Spleen (tissue), 11 donors: ENCODE measurements at regions not wholly inside any gene's neighbourhood (a gene's known extent, or its start where the extent isn't known, plus 50 kb on each side); places are given as distances from the start of the nearest gene placed in this dataset.

Source experiments
- DNase-seq: peaks from one replicate; pipeline ENCODE4 v3.0.0-alpha.2; 2020
- H3K27ac ChIP-seq, 8 donors: fragments of 200-600 bp; sonication (generic) in 7 of 8; 1 replicate in 4 of 8; 2 replicates in 4 of 8; pipeline versions ENCODE4 v1.5.0 to v1.8.0; 2016 to 2021; ENCODE audit warnings: inconsistent platforms in 4 of 8, mild to moderate bottlenecking in 4 of 8, moderate library complexity in 1 of 8
- H3K27me3 ChIP-seq, 7 donors: fragments of 200-600 bp; sonication (generic) in 6 of 7; replicated peaks in 1 of 7; 1 replicate in 4 of 7; 2 replicates in 3 of 7; pipeline versions ENCODE4 v1.5.0 to v1.8.0; 2016 to 2021; ENCODE audit warnings: inconsistent platforms in 3 of 7, mild to moderate bottlenecking in 1 of 7
- H3K36me3 ChIP-seq, 6 donors: fragments of 200-600 bp; sonication (generic) in 5 of 6; 1 replicate in 4 of 6; 2 replicates in 2 of 6; pipeline versions ENCODE4 v1.5.0 to v1.8.0; 2016 to 2021; ENCODE audit warnings: inconsistent platforms in 2 of 6
- H3K4me1 ChIP-seq, 6 donors: fragments of 200-600 bp; sonication (generic) in 5 of 6; 1 replicate in 3 of 6; 2 replicates in 3 of 6; pipeline versions ENCODE4 v1.5.0 to v1.8.0; 2016 to 2021; ENCODE audit warnings: inconsistent platforms in 3 of 6
- H3K4me3 ChIP-seq, 8 donors: fragments of 200-600 bp; sonication (generic) in 7 of 8; 1 replicate in 4 of 8; 2 replicates in 4 of 8; pipeline versions ENCODE4 v1.5.0 to v1.8.0; 2016 to 2021; ENCODE audit warnings: inconsistent platforms in 4 of 8, mild to moderate bottlenecking in 4 of 8, moderate library complexity in 2 of 8
- H3K9me3 ChIP-seq, 8 donors: fragments of 200-600 bp; sonication (generic) in 7 of 8; 1 replicate in 4 of 8; 2 replicates in 4 of 8; pipeline versions ENCODE4 v1.5.0 to v1.8.0; 2016 to 2021; ENCODE audit warnings: inconsistent platforms in 4 of 8
- POLR2A ChIP-seq, 3 donors: fragments of 450-650 bp; IDR thresholded peaks; one replicate each; pipeline ENCODE4 v1.5.1; 2017; ENCODE audit warnings: antibody characterized with exemption in 3 of 3, mild to moderate bottlenecking in 1 of 3
- POLR2AphosphoS5 ChIP-seq, 3 donors: sonication (generic); formaldehyde crosslinking; IDR thresholded peaks; one replicate each; pipeline ENCODE4 v1.5.1; 2017; ENCODE audit warnings: antibody characterized with exemption in 3 of 3
- WGBS, 5 donors: extraction: QIAGEN DNeasy Blood & Tissue Kit in 3 of 5; methylation state at CpG; one replicate each; pipeline versions ENCODE4 v1.1.5 to v1.1.7; 2013 to 2018; 5-methylcytosine and 5-hydroxymethylcytosine counted together
- intact Hi-C: fragments of 100-400 bp; cut with DNase I; formaldehyde crosslinking; loops from one replicate; pipeline ENCODE4 v1.15.0; 2023; ENCODE audit warnings: low total_unique reads
- TF ChIP-seq, protein P1 (sequence below), 11 experiments: fragments of 200-600 bp in 7 of 11; fragments of 450-650 bp in 4 of 11; sonication (generic) in 4 of 11; IDR thresholded peaks in 8 of 11; conservative IDR thresholded peaks in 3 of 11; 1 replicate in 7 of 11; 2 replicates in 4 of 11; pipeline versions ENCODE4 v1.4.0 to v1.8.0; 2016 to 2021; ENCODE audit warnings: antibody characterized with exemption in 11 of 11, inconsistent platforms in 4 of 11, mild to moderate bottlenecking in 1 of 11
- donor health status: healthy with polysubstance abuse.
- donor health status: DM: no; HTN: no; CAD: no; lungs with moderate emphysema.
- donor health status: DM: no; HTN: no; CAD: no.
- donor health status: Bipolar disorder and iron deficiency.
- donor health status: healthy.
- donor health status: DM: no; HTN: no; CAD: no.
- donor health status: DM: yes; HTN: yes; CAD: no.

DNA sequence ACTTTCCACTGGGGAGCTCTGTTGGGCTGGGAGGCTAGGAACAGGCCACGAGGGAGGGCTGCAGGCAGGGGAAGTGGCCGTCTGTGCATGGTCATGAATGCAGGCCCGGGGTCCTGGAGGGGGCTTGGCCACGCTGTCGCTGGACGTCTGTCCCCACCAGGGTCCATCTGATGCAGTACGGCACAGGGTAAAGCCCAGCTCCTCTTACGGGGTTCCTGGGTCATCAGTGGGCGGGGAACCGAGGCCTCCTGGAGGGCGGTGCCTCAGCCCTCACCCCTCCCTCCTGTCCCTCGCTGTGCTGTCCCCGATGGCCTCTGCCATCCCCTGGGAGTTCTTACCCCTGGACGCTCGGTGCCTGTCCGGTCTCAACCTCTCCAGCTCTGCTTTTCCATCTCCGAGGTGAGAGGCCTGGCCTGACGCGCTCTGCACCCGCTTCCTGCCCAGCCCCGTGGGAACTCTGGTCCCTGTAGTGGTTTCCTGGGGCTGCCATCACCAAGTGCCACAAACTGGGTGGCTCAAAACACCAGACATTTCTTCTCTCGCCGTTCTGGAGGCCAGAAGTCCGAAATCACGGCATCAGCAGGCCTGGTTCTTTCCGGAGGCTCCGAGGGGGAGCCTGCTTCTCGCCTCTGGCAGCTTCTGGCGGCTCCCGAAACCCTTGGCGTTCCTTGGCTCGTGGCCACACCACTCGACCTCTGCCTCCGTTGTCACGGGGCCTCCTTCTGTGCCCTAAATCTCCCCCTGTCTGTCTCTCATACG lies 182.8 kb downstream of the SEC14L1 start:
- peaks cover 0 to 10% (median 0%) of the 10 kb centered on the region in 6 donors for H3K36me3 ChIP-seq
- H3K27ac ChIP-seq, result peak overlapping the region; percentile 73 to 97 (median 89)
- H3K27me3 ChIP-seq, result no peaks in the 10 kb centered on the region
- TF ChIP-seq POLR2AphosphoS5 (IDR thresholded peaks at IDR 0.05) (peak; percentile 42 to 79 (median 69)), POLR2A (IDR thresholded peaks at IDR 0.05) (peak in 1 of 3 donors; percentile 13)
- TF ChIP-seq, protein P1, sequence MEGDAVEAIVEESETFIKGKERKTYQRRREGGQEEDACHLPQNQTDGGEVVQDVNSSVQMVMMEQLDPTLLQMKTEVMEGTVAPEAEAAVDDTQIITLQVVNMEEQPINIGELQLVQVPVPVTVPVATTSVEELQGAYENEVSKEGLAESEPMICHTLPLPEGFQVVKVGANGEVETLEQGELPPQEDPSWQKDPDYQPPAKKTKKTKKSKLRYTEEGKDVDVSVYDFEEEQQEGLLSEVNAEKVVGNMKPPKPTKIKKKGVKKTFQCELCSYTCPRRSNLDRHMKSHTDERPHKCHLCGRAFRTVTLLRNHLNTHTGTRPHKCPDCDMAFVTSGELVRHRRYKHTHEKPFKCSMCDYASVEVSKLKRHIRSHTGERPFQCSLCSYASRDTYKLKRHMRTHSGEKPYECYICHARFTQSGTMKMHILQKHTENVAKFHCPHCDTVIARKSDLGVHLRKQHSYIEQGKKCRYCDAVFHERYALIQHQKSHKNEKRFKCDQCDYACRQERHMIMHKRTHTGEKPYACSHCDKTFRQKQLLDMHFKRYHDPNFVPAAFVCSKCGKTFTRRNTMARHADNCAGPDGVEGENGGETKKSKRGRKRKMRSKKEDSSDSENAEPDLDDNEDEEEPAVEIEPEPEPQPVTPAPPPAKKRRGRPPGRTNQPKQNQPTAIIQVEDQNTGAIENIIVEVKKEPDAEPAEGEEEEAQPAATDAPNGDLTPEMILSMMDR (IDR thresholded peaks at IDR 0.05 in 8 of 11, conservative IDR thresholded peaks at IDR 0.05 in 3 of 11), result no peak
- peaks cover 69 to 100% (median 91%) of the 10 kb centered on the region in 6 donors for H3K4me1 ChIP-seq
- no peaks in the 10 kb centered on the region for H3K9me3 ChIP-seq
- DNase-seq, result peak; percentile 85
- peak overlapping the region in 7 of 8 donors; percentile 19 to 70 (median 24) for H3K4me3 ChIP-seq
- intact Hi-C loops, result no loop called here
- 36 to 57% (median 38%) methylated on average over 26 to 36 of the region's 36 CpGs for WGBS, 5 donors

DNA sequence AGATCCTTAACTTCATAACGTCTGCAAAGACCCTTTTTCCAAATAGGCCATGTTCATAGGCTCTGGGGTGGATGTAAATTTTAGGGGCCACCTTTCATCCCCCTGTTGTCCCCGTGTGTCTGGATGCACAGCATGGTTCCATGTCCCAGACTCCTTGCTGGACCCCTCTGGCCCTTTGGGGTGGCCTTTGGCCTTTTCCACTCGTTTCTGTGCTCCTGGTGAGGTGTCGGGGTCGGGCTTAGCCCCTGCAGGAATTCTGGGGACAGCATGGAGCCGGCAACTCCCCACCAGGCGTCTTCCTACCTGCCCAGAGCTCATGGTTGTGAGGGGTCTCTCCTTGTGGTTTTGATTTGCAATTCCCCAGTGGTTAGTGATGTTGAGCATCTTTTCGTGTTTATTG lies 183.5 kb downstream of the SEC14L1 start:
- peak; percentile 63 for DNase-seq
- 77 to 88% (median 83%) methylated on average over 8 of the region's 8 CpGs for WGBS, 5 donors
- Histone ChIP-seq H3K4me1 (peaks cover 64 to 100% (median 87%) of the 10 kb centered on the region in 6 donors), H3K36me3 (peaks cover 0 to 10% (median 0%) of the 10 kb centered on the region in 6 donors), H3K4me3 (peak overlapping the region in 3 of 8 donors; percentile 43 to 70 (median 47)), H3K9me3 (no peaks in the 10 kb centered on the region), H3K27ac (peak overlapping the region; percentile 73 to 97 (median 89)), H3K27me3 (no peaks in the 10 kb centered on the region)
- intact Hi-C loops, result no loop called here
- TF ChIP-seq, protein P1 (IDR thresholded peaks at IDR 0.05 in 8 of 11, conservative IDR thresholded peaks at IDR 0.05 in 3 of 11), result no peak
- TF ChIP-seq POLR2AphosphoS5 (IDR thresholded peaks at IDR 0.05), result no peak
- no peak for TF ChIP-seq POLR2A (IDR thresholded peaks at IDR 0.05)

DNA sequence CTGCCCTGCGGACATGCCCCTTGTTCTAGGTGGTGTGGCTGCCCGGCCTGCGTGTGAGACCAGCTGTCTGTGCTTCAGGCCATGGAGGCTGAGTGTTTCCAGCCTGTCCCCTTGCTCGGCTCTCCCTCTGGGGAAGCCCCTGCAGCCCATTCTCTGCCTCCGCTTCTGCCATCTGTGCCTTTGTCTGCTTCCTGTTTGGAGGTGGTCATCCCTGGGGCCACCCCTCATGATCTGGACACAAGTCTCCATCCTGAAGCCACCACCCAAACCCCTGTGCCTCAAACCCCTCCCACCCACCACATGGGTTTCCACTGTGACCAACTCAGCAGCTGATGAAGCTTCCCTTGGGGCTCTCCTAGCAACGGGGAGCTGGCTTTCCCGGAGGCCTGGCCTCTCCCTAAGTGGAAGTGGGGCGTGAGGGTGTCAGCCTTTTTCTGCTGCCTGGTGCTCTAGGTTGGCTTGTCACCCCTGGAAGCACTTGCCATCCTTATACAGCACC lies 184.9 kb downstream of the SEC14L1 start:
- H3K27me3 ChIP-seq, result no peaks in the 10 kb centered on the region
- peaks cover 0 to 10% (median 0%) of the 10 kb centered on the region in 6 donors for H3K36me3 ChIP-seq
- WGBS, 5 donors, result 37 to 64% (median 50%) methylated on average over 6 to 8 of the region's 8 CpGs
- TF ChIP-seq, protein P1 (IDR thresholded peaks at IDR 0.05 in 8 of 11, conservative IDR thresholded peaks at IDR 0.05 in 3 of 11), result no peak
- TF ChIP-seq POLR2AphosphoS5 (IDR thresholded peaks at IDR 0.05), result peak in 1 of 3 donors; percentile 6
- intact Hi-C loops, result no loop called here
- H3K4me1 ChIP-seq, result peaks cover 51 to 100% (median 81%) of the 10 kb centered on the region in 6 donors
- peak overlapping the region in 1 of 8 donors; percentile 14 for H3K4me3 ChIP-seq
- H3K27ac ChIP-seq, result peak overlapping the region; percentile 54 to 97 (median 89)
- DNase-seq, result peak; percentile 79
- H3K9me3 ChIP-seq, result no peaks in the 10 kb centered on the region

DNA sequence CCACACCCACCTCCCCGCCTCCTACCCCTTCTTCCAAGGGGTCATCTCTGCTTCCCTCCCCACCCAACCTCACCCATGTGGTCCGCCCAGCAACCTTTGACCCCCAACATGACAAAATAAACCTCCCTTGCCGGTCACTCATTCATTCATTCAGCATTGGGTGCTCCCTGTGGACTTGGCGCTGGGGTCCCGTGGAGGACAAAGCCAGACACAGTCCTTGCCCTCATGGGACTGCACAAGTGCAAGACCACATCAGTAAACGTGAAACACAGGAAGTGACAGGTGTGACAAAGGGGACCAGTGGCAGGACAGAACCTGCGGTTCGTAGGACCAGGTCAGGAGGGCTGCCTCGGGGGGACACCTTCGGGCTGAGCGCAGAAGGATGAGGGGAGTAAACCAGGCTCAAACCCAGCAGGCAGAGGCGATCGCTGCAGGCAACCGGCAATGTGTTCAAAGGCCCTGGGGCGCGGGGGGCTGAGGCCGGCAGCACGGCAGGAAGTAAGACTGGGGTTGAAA lies 185.4 kb downstream of the SEC14L1 start:
- H3K4me1 ChIP-seq, result peaks cover 54 to 100% (median 81%) of the 10 kb centered on the region in 6 donors

More for the DNA sequence above, 185.4 kb downstream of the SEC14L1 start:
- Histone ChIP-seq H3K27me3 (no peaks in the 10 kb centered on the region), H3K27ac (peak overlapping the region in 6 of 8 donors; percentile 76 to 97 (median 90)), H3K4me3 (no peak overlapping the region), H3K36me3 (peaks cover 0 to 10% (median 0%) of the 10 kb centered on the region in 6 donors), H3K9me3 (no peaks in the 10 kb centered on the region)
- peak; percentile 82 for DNase-seq
- 57 to 78% (median 65%) methylated on average over 17 to 18 of the region's 18 CpGs for WGBS, 5 donors
- TF ChIP-seq POLR2A (IDR thresholded peaks at IDR 0.05) (no peak), POLR2AphosphoS5 (IDR thresholded peaks at IDR 0.05) (peak in 1 of 3 donors; percentile 27)
- TF ChIP-seq, protein P1 (IDR thresholded peaks at IDR 0.05 in 8 of 11, conservative IDR thresholded peaks at IDR 0.05 in 3 of 11), result no peak
- intact Hi-C loops, result no loop called here
